DMS 273 treated with DMSO at 0.1 percent for 48 hours (cell line): ENCODE measurements at regions not wholly inside any gene's neighbourhood (a gene's known extent, or its start where the extent isn't known, plus 50 kb on each side); places are given as distances from the start of the nearest gene placed in this dataset.
"Not testable (repeated sequence)": the region's sequence is repeated elsewhere in the genome, so short reads cannot be mapped to it uniquely, and the experiment has no call there.

Experiments used
- DNase-seq: peaks from one replicate; lab custom pipeline; 2025; lab: John Stamatoyannopoulos, UW

DNA sequence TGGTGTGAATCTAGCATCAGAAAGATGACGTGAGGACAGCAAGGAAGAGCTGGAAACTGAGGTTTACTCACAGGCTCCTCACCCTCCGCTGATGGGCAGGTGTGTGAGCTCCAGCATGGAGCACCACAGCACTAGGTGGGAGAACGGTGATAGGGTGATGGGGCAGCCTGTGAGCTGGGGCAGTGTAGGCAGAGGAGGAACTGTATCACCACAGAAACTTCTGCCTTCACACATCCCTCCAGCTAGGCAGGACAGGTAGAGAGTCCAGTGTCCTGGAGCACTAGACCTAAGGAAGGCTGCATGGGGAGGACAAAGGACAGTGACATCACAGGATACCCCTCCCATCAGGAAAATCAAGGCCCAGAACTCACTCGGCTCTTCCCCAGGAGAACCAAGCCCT lies 241.8 kb upstream of the PRSS58 start:
- DNase-seq, result no peak

DNA sequence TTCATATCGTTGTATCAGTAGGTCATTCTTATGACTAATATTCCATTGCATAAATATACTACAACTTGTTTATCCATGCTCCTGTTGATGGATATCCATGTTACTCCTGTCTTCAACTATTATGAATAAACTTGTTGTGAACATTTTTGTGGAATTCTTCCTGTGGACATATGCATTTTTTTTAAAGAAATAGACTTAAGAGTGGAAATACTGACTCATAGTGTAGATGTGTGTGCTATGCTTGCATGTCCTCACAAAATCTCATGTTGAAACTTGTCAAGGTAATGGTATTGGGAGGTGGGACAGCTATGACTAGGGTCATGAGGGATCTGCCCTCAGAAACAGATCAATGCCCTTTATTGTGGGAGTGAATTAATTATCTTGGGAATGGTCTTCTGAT lies 240.5 kb upstream of the PRSS58 start:
- no peak for DNase-seq

DNA sequence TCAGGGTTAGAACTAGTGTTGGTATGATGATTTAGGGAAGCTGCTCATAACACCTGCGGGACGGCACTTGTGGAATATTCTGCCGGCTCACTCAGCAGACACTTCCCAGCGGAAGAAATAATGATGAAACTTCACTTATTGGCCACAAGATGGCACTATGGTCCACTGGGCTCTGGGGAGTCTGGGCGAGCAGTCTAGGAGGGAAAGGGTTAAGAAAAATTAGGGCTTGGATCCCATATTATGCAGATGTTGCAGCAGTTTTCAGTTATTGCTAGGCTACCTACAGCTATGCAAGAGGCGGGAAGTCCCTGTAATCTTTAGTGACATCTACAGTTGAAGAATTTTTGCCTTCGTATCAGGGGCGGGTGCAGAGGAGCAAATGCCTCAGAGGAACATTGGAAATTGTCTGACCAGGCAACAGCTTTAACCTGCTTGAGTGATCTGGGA lies 238.7 kb upstream of the PRSS58 start:
- DNase-seq, result no peak

DNA sequence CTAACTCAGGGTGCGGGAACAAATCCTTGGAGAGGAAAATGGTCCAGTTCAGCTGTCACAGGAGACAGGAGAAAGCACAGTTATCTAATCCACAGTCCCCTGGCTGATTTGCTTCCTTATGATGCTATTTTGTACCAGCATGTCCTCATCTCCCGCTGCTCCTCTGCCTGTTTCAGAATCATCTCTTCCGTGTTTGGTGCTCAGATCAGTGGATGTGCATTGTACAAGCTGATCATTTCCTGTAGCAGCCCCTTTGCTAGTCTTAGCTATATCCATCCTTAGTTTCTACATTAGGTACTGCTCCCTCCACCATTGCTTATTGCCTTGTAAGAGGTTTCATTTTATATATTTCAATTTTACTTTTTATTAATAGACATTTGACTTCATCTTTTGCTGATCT lies 238.0 kb upstream of the PRSS58 start:
- DNase-seq, result not testable (repeated sequence)

DNA sequence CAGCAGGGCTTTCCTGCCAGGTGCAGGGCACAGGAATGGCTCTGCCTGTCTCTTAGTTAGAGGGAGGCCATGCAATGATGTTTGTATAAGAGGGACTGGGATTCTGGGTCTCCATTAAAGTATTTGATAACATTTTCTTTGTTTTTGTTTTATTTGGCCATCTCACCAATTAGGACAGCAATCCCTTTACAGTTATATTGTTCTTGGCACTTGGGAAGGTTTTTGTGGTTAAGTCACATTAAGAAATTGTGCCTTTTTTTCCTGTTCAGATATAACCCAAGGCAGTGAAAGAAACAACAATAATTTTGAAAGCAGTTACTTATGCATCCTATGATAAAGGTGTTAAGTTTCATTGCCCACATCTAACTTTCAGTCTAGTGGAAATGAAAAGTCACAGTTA lies 237.4 kb upstream of the PRSS58 start:
- not testable (repeated sequence) for DNase-seq

DNA sequence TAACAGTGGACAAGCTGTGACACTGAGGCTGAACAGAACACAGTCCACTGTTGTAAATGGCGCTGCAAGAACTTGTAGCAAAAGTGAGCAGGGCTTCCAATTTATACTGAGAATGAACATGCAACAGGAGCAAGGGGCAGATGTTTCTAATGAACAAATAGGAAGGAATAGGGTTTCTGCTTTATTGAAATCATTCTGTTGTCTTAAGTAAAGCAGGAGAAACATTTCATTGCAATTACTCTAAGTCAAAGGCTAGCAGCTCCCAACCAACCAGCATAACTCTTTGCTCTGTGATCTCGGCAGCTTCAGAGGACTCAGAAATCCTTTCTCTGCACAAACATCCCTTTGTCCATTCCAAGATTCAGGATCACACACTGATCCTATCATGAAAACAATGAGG lies 236.2 kb upstream of the PRSS58 start:
- no peak for DNase-seq

DNA sequence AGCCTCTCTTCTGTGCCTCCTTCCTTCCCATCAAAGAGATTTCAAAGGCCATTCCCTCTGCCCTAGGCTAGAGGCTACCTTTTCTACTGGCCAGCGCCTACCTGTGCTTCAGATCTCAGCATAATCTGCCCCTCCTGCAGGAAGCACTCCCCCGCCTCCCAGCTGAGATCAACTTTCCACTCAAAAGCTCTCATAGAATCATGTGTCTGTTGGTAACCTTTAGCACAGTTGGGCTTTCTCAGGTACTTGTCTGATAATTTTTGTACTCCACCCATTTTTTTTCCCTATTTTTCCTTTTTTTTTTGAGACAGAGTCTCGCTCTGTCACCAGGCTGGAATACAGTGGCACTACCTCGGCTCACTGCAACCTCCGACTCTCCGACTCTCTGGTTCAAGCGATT lies 231.0 kb upstream of the PRSS58 start:
- no peak for DNase-seq

DNA sequence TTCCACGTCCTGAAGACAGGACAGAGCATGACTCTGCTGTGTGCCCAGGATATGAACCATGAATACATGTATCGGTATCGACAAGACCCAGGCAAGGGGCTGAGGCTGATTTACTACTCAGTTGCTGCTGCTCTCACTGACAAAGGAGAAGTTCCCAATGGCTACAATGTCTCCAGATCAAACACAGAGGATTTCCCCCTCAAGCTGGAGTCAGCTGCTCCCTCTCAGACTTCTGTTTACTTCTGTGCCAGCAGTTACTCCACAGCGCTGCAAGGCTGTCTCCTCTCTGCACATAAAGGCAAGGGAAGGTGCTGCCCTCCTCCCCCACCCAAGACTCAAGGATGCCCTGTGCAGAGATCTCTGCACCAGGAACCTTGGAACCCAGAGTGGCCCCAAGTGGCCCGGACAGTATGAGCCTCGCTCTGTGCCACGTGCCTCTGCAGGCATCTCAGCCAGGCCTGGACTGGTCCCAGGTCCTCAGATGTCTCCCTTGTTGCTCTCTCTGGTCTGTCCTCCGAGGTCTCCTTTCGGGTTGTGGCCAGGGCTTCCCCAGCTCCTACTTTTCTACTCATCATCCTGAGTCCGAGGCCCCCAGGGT lies 230.3 kb upstream of the PRSS58 start:
- DNase-seq, result no peak

DNA sequence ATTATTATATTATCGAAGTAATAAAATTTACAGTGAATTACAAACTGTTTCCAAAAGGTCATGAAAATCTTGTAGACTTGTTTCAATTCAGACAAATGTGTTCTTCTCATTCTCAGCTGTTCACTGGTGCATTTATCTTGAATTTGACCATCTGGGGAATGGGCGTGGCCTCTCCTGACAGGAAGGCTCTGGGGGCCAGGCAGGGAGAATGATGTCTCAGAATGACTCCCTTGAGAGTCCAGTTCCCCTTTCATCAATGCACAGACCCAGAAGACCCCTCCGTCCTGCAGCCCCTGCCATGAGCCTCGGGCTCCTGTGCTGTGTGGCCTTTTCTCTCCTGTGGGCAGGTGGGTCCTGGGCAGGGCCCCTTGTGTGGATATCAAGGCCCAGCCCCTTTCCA lies 229.7 kb upstream of the PRSS58 start:
- DNase-seq, result not testable (repeated sequence)

DNA sequence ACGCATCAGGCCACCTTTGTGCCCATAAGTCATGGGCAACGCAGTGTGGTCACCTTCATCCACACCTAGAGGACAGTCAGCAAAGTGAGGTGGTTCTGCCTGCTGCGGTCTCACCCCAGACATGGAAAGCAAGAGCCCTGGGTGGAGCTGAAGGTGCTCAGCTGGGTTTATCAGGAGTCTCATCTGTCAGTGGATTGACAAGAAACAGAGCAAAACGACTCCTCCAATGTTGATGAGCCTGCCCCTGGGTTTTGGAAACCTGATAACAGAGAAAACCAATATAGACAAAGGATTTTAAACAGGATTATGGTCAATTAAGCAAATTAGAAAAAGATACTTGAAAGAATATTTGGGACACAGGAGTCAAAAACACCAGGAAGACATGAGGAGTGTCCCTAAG lies 229.3 kb upstream of the PRSS58 start:
- DNase-seq, result no peak

DNA sequence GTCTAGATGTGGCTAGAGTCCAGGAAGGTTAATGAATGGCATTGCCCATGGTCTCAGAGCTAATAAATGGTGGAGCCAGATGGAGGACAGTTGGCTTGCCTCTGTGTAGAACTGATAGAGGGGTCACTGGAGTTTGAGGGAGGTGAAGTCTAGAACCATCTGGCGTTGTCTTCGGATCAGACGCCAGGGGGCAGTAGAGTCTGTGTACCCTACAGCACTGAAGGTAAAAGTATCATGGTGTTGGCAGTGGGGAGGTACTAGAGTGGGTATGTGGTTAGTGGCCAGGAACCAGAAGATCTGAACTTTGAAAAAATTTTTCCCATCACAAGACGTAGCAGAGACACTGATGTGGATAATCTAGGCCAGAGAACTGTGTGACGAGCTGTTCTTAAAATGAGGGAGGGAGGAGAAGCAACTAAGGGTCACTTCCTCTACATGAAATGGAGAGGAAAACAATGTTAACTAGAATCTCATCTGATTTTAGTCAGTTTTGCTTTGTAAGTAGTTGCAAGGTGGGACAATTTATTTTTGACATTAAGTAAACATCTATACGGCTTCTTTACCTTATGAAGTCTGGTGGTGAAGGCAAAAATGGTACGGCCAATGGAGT lies 227.9 kb upstream of the PRSS58 start:
- DNase-seq, result no peak

DNA sequence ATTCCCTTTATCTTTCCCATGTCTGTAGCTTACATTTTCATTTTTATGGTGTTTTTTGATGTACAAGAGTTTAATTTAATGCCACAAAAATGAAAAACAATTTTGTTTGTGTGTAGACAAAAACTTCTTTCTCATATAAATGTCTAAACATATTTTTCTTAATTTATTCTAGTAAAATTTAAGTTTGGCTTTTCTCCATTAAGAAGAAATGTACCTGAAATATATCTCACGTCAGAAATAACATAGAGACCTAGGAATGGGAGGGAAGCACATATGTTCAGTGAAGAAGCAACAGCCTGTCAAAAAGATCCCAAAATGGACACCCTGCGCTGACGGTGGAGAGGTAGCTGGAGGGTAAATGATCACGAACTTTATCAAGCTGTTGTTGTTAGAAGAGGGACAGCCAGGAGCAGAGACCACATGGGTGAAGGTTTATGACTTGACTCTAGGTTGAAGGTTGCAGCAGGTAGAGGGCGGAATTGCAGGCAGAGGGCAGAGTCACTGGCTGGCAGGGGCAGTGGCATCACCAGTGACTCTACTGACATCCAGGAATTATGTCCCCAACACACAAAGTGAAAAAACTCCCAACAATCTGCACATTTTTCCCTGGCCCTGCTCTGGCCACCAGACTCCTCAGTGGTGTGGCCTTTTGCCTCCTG lies 225.9 kb upstream of the PRSS58 start:
- DNase-seq, result no peak

DNA sequence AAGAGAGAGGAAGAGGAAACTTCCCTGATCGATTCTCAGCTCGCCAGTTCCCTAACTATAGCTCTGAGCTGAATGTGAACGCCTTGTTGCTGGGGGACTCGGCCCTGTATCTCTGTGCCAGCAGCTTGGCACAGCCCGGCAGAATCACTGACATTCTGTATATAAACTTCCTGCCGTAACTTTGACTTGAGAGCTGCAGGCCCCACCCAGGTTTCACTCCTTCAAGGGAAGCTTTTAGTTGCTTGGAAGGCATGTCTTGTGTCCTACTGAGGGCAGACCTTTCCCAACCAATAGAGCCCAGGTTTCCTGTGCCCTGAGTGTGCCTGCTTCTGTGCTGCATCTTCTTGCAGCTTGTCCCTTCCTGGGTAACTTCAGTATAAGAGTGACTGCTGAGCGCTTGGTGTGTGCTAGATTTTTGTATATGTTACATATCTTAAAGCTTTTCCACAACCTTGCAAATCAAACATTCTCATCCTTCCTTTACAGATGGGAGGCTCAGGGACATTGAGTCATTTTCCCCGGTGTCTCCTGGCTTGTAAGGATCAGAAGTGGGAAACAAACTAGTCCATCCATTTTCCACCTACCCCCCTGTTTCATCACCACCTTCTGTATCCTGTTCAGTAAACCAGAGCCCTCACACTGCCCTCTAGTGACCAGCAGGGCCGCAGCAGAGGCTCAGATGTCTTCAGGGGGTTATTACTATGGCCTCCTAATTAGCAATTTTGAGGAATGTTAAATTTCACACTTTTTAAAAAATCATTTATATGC lies 225.2 kb upstream of the PRSS58 start:
- no peak for DNase-seq

DNA sequence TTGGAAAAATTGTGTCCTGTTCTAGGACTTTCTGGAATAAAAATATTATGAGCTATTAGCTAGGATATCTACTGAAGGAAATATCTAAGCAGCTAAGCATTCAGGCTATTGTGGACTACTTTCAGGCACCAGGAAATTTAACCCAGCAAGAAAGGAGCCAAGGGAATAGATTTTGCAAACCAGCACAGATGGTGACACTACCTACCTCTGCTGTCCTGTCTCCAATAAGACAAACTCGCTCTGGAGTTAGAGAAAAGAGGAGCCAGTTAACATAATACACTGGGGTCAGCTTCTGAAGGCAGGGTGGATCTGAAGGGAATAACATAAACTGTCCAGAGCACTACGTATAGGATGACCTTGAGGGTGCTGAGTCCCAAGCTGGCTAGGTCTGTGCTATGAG lies 223.7 kb upstream of the PRSS58 start:
- DNase-seq, result no peak

DNA sequence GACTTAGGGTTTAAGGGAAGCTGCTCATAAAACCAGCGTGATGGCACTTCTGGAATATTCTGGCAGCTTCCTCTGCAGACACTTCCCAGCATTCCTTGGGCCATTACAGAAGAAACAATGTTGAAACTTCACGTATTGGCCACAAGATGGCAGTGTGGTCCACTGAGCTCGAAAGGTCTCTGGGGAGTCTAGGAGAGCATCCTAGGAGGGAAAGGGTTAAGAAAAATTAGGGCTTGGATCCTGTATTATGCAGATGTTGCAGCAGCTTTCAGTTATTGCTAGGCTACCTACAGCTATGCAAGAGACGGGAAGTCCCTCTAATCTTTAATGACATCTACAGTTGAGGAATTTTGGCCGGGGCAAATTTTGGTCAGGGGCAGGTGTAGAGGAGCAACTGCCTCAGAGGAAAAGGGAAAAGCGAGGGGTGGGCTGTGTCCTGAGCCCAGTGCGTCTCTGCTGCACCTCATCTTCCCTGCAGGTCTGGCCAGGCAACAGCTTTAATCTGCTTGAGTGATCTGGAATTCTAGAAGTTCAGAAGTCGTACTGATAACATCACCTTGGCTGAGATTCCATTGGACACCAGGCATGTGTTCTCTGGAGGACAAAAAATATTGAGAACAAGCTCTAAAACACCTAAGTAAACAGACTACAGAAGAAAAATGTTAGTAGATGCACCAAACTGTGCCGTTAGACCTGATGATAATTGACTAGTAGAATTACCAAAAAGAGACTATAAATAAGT lies 220.8 kb upstream of the PRSS58 start:
- DNase-seq, result no peak

DNA sequence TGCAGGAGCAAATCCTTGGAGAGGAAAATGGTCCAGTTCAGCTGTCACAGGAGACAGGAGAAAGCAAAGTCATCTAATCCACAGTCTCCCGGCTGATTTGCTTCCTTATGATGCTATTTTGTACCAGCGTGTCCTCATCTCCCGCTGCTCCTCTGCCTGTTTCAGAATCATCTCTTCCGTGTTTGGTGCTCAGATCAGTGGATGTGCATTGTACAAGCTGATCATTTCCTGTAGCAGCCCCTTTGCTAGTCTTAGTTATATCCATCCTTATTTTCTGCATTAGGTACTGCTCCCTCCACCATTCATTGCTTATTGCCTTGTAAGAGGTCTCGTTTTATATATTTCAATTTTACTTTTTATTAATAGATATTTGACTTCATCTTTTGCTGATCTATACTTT lies 219.9 kb upstream of the PRSS58 start:
- DNase-seq, result not testable (repeated sequence)

DNA sequence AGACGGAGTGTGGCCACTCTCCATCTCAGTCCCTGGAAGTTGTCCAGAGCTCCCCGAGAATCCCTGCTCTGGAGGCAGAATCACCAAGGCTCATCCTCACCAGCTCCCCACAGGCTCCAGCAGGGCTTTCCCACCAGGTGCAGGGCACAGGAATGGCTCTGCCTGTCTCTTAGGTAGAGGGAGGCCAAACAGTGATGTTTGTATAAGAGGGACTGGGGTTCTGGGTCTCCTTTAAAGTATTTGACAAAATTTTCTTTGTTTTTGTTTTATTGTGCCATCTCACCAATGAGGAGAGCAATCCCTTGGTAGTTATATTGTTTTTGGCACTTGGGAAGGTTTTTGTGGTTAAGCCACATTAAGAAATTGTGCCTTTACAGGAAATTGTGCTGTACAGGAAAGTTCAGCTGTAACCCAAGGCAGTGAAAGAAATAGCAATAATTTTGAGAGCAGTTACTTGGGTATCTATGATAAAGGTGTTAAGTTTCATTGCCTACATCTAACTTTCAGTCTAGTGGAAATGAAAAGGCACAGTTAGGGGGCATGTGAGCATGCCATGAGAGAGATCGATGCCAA lies 219.3 kb upstream of the PRSS58 start:
- no peak for DNase-seq

DNA sequence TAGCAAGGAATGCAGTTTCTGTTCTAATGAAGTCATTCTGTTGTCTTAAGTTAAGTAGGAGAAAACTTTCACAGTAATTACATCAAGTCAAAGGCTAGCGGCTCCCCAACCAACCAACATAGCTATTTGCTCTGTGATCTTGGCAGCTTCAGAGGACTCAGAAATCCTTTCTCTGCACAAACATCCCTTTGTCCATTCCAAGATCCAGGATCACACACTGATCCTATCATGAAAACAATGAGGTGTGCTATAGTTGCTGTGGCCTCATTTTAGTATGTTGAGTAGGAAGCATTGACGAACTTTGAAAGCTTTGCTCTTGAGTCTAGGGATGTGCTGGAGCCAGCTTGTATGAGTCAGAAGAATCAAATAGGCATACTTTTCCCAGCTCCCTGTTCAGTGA lies 218.2 kb upstream of the PRSS58 start:
- DNase-seq, result no peak

DNA sequence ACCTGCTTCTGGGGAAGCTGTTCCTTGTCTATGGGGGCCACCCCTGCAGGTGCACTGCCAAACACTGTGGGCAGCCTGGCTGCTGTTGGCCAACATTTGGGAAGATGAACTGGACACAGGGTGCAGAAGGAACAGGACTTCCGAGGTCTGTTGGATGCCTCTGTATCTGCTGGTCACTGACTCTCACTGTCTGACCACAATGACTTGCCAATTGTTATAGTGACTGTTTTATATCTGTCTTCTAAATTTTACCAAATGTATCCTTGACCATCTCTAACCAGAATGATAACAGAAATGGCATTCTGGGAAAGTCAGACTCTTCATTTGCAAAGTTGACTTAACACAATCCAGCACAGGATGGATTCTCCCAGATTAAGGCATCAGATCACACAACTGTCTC lies 214.0 kb upstream of the PRSS58 start:
- no peak for DNase-seq

DNA sequence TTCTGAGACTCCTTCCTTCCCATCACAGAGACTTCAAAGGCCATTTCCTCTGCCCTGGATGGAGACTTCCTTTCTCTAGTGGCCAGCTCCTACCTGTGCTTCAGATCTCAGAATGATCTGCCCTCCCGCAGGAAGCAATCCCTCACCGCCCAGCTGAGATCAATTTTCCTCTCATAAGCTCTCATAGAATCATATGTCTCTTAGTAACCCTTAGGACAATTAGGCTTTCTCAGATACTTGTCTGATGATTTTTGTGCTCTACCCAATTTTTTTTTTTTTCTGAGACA lies 212.6 kb upstream of the PRSS58 start:
- no peak for DNase-seq

DNA sequence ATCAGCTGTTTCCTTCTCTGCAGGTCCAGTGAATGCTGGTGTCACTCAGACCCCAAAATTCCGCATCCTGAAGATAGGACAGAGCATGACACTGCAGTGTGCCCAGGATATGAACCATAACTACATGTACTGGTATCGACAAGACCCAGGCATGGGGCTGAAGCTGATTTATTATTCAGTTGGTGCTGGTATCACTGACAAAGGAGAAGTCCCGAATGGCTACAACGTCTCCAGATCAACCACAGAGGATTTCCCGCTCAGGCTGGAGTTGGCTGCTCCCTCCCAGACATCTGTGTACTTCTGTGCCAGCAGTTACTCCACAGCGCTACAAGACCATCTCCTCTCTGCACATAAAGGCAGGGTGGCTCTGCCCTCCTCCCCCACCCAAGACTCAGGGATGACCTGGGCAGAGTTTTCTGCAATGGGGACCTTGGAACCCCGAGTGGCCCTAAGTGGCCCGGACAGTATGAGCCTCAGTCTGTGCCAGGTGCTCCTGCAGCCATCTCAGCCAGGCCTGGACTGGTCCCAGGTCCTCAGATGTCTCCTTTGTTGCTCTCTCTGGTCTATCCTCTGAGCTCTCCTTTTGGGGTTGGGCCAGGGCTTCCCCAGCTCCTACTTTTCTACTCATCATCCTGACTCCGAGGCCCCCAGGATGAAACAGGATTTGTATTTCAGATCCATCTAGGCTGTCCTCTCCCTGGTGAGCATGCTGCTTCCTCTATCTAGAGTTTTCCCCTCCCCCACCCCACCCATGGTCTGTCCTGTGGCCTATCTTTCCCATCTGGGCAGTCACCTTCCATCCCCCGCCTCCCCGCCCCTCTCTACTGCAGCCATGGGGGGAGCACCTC lies 212.1 kb upstream of the PRSS58 start:
- DNase-seq, result no peak
